HG03432 (cell line): ENCODE measurements at regions not wholly inside any gene's neighbourhood (a gene's known extent, or its start where the extent isn't known, plus 50 kb on each side); places are given as distances from the start of the nearest gene placed in this dataset.
"Not testable (repeated sequence)": the region's sequence is repeated elsewhere in the genome, so short reads cannot be mapped to it uniquely, and the experiment has no call there.

Experiments
- ATAC-seq: cut with Tn5 transposase; IDR thresholded peaks from one replicate; pipeline ENCODE4 v1.9.1; 2021; ENCODE audit warnings: mild to moderate bottlenecking, moderate library complexity; ENCODE audit not compliant: unreplicated experiment

- ATAC-seq: no peak
Observed at GRCh38 chr9:73962792-73963191, 534.3 kb upstream of the RORB start.

GRCh38 chr9:73969936-73970335, 527.2 kb upstream of the RORB start:
- no peak for ATAC-seq

GRCh38 chr9:73976424-73976823, 520.7 kb upstream of the RORB start:
- ATAC-seq: not testable (repeated sequence)

- ATAC-seq: no peak
Observed at GRCh38 chr9:73979894-73980264, 517.3 kb upstream of the RORB start.

- ATAC-seq: no peak
Observed at GRCh38 chr9:73980754-73981153, 516.4 kb upstream of the RORB start.

GRCh38 chr9:73981405-73981804, 515.7 kb upstream of the RORB start:
- ATAC-seq: no peak

GRCh38 chr9:73995836-73996235, 501.3 kb upstream of the RORB start:
- no peak for ATAC-seq

GRCh38 chr9:73996844-73997243, 500.3 kb upstream of the RORB start:
- no peak for ATAC-seq

- ATAC-seq: no peak
Observed at GRCh38 chr9:74001382-74001781, 495.8 kb upstream of the RORB start.

GRCh38 chr9:74006935-74007334, 490.2 kb upstream of the RORB start:
- ATAC-seq: no peak

GRCh38 chr9:74007833-74008232, 489.3 kb upstream of the RORB start:
- ATAC-seq: no peak

- ATAC-seq: no peak
Observed at GRCh38 chr9:74016004-74016403, 481.1 kb upstream of the RORB start.

- ATAC-seq: no peak
Observed at GRCh38 chr9:74025402-74025925, 471.7 kb upstream of the RORB start.

GRCh38 chr9:74032421-74032820, 464.7 kb upstream of the RORB start:
- no peak for ATAC-seq

- peak; percentile 62 for ATAC-seq
Observed at GRCh38 chr9:74035786-74036185, 461.3 kb upstream of the RORB start.

- ATAC-seq: peak; percentile 84
Observed at GRCh38 chr9:74036549-74037231, 460.4 kb upstream of the RORB start.

GRCh38 chr9:74037274-74037673, 459.9 kb upstream of the RORB start:
- no peak for ATAC-seq

GRCh38 chr9:74041588-74041987, 455.5 kb upstream of the RORB start:
- ATAC-seq: no peak

- no peak for ATAC-seq
Observed at GRCh38 chr9:74044844-74045243, 452.3 kb upstream of the RORB start.

GRCh38 chr9:74056023-74056422, 441.1 kb upstream of the RORB start:
- no peak for ATAC-seq

GRCh38 chr9:74057051-74057450, 440.1 kb upstream of the RORB start:
- not testable (repeated sequence) for ATAC-seq

- ATAC-seq: no peak
Observed at GRCh38 chr9:74064702-74065101, 432.4 kb upstream of the RORB start.

- no peak for ATAC-seq
Observed at GRCh38 chr9:74066128-74066527, 431.0 kb upstream of the RORB start.
